ENCODE measurements at regions not wholly inside any gene's neighbourhood (a gene's known extent, or its start where the extent isn't known, plus 50 kb on each side); places are given as distances from the start of the nearest gene placed in this dataset.
A peak's percentile ranks its signal among the peaks of the same experiment; 100 is the strongest.

DNA sequence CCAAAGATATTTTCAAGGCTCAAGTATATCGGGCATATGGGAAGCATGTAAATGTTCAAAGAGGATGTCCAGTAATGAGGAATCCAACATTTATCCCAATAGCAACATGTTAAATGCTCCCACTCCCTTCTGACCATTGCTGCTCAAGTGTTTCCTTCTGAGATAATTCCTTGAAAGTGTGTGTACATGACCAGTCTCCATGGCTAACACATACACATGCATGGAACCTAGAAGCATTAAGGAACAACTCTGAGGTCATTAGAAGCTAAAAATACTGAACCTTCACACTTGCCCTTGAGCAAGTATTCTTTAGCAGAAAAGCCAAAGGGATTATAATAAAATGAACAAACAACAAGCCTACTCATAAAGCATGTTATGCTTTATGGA, 433.8 kb upstream of the TCF4 start:
- DNase-seq (ENCODE audit: low spot score): no peak

DNA sequence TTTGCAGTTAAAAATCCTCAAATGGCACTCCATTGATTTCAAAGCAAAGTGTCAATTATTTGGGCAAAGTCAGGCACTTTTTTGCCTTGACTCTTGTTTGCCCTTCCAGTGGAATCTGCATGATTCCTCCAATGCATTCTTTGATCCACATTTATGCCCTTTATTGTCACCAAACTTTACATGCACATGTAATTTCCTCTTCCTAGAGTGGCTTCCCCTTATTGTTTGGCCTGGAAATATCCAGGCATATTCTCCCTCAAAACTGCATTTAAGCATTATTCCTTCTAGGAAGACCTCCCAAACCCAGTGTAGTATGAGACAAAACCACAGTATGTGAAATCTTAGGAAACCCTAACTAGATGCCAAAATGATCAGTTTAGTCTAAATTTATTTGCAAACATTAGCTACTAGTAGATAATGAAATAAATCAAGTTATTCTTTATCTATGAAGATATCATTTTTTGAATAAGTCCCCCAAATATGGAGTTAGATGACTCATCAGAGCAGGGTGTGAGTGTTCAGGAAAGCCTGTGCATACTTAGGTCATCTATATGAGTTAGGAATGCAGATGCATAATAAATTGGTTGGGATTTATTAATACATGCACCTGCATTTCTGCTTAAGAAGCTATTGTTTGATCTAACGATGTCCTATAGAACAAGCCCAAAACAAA, 433.3 kb upstream of the TCF4 start:
- DNase-seq (ENCODE audit: low spot score): no peak

DNA sequence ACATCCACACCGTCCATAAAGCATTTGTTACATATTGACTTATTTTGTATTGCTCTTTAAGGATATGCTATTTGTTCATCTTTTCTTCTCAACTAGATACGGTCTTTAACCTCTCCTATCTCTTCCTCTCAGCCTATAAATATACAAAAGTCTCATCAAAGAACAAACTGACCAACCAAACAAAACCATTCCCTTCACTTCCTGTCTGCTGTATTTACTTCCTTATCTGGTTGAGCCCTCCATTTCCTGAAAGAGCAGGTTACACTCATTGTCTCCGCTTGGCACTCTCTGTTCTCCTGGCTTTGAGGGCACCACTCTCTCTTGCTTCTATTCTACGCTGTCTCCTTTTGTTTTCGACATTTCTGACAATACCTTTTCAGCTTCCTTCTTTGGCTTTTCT, 431.9 kb upstream of the TCF4 start:
- no peak for DNase-seq (ENCODE audit: low spot score)

DNA sequence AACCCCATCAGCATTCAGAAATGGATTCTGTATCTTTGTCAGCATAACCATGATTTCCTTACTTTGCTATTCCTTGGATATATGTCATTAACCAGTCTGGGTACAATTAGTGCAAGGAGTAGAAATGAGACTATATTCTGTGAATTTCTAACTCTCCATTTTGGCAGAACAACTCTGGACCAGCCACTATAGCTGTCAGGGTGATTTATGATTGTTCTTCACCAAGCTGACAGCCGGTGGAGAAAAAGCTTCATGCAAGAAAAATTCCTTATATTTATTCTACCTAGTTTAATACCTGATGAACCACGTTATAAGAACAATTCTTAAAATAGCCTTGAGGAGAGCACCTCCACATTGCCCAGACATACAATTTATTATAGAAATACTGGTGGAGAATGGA, 431.2 kb upstream of the TCF4 start:
- no peak for DNase-seq (ENCODE audit: low spot score)

DNA sequence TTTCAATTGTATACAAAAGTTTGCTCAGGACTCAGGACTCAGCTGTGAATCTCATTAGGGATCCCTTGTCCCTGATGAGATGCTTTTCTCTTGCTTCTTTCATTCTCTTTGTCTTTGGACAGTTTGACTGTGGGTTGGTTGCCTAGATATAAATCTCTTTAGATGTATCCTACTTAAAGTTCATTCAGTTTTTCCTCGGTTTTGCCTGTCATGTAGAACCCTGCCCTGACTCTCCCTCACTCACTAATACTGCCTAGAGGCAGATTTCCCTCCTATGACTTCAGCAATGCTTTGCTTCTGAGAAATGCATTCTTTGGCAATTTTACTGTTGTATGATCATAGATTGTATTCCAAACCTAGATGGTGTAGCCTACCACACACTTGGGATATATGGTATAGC, 421.4 kb upstream of the TCF4 start:
- DNase-seq (ENCODE audit: low spot score): no peak

DNA sequence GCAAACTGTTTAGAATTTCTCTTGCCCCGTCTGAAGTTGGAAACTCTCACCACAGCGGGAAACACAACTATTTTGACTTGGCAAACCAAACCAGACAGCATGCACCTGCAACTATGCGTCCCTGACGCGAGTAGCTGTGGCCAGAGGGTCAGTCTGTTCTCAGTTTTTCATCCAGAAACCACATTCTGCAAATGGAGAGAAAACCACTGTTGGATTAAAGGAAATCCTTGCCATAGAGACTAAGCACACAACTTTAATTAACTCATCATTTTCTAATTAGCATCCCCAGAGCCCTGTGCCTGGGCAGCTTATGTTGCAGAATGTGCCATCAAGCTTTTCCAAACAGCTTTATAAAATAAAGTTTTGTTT, 415.7 kb upstream of the TCF4 start:
- no peak for DNase-seq (ENCODE audit: low spot score)

DNA sequence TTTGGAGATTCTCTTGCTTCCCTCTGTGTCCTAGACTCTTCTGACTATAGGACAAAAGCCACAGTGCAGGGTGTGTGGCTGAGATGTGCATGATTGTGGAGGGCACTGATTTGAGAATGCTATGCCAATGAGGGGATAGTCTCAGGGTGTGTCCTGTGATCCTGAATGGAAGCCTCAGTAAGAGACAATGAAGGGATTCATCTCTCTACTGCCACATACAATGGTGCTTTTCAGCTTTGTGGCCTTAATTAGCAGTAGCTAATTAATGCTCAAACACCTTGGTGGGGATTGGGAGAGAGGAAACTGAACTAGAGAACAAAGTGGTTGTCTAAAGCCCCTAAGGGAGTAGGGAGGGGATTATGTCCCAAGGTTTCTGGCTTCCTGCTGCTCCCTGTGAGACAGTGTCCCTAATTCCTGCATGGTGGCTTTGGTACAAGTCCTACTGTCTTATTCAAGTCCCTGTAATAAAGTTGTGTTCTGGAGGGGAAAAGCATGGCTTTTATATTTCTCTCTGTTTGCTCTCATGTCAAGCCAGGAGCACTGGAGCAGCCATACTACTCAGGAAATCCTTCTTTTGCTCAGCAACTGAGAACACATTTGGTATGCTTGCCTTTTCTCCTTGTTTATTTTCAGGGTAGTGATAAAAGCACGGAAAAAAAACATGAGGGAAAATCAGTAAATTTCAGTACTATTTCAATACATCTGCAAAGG, 415.2 kb upstream of the TCF4 start:
- no peak for DNase-seq (ENCODE audit: low spot score)

DNA sequence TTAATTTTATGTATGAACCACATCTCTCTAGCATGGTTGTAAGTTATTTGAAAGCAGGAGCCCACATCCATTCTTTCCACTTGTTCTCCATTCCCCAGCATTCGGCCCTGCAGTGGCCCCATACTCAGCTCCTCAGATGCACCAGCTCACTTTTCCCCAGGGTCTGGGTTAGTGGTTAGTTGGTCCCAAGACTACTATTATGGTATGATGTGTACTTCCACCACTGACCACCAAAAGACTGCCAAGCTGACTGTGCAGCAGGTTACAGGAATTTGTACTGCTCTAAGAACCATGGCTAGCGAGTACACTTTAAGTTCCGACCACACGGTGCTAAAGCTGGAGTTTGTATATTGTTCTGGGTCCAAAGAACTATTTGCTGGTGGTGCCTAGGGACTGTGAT, 413.6 kb upstream of the TCF4 start:
- DNase-seq (ENCODE audit: low spot score): no peak

DNA sequence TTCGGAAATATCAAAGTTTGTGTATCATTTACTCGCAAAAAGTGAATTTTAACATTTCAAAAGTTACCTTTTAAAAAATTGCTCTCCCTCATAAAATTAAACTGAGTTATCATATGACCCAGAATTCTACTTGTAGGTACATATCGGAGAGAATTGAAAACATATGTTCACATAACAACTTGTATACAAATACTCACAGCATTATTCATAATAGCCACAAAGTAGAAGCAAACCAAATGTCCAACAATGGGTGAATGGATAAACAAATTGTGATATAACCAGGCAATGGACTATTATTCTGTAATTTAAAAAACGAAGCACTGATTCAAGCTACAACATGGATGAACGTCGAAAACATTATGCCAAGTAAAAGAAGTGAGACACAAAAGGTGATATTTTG, 412.0 kb upstream of the TCF4 start:
- DNase-seq (ENCODE audit: low spot score): no peak

DNA sequence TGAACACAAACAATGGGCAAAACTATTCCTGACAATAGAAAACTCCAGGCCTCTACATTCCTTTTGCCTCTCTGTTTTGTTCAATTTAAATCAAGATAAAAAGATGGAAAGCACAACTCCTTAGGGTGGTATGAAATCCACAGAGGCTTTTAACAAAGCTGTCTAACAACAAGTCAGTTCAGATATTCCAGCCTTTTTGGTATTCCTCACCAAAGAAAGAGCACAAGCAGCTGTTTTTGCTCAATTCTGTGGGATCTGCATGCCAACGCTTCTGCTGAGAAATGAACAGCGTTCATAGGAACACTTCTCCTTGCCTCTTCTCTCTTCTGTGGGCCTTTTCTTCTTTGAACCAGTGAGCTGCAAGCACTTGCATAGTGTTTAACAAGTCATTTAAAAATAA, 411.6 kb upstream of the TCF4 start:
- no peak for DNase-seq (ENCODE audit: low spot score)

DNA sequence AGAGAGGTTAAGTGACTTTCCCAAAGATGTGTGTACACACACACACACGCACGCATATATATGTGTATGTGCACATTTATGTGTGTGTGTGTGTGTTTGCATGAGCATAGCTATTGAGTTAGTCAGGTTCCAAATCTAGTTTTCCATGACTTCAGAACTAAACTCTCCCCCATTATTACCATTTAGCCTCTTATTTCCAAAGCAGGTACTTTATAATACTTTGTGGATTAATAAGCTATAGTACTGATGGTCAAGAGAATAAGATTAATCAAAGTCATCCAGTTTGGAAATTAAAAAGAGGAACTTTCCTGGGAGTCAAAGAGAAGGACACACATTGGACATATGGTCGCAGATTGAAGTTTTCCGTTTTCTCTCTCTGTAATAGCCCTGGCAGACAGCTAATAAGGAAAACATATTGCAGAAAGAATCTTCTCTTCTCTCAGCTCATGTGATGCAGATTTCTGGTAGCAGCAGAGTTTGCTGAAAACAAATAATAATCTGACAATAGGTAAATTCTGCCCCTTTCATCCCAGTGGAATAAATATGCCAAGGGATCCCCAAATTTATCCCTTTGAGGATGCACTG, 410.9 kb upstream of the TCF4 start:
- DNase-seq (ENCODE audit: low spot score): no peak

DNA sequence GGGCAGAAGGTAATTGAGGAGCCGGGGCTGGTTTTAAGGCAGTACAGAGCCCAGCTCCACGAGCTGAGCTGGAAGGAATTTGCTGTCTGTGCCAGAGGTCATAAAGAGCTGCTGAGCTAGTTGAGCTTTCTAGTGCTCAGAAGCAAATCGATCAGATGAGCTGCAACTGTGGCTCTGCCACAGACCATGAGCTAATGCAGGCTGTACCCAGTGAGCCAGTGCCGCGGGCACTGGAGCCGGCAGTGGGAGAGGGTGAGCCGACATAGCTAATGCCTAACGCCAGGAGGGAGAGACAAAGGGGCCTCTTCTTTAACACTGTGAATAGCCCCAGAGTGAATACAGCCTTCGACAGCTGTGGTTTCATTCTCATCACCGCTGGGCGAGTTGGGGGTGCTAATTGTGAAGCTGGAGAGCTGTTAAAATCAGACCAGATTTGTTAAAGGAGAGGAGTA, 410.1 kb upstream of the TCF4 start:
- peak; percentile 77 for DNase-seq (ENCODE audit: low spot score)

DNA sequence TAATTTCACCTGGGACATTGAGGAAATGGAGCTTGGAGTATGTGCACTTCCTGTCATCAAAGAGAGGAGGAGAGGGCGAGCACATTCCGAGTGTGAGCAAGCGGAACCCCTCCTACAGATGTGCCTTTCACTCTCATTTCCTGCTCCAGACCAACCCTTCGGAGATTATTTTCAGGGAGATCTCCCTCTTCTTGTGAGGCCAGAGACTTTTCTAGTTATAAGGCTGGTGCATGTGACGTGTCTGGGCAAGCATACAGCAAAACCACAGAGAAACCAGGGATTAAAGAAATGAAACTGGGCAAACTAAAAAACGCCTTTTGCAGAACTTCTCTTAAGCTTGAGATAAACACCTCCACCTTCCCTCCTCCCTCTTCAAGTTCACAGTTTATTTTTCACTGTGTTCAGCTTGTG, 409.2 kb upstream of the TCF4 start:
- DNase-seq (ENCODE audit: low spot score): no peak

DNA sequence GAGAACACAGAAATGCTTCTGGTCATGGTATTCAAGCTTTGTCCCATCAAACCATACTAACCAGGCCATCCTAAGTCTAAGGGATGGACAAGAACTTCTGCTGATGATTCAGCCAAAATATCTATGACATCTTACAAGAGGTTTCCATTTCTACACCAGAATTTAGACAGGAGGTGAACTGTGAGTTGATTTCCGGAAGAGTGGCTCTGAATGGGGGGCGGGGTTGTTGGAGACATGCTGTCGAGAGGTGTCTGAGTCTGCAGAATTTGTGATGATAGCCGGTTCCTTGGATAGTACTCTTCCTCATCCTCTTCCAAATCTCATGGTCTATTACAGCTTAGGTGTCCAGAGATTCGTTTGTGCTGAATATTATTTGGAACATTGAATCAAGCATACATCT, 408.7 kb upstream of the TCF4 start:
- no peak for DNase-seq (ENCODE audit: low spot score)

DNA sequence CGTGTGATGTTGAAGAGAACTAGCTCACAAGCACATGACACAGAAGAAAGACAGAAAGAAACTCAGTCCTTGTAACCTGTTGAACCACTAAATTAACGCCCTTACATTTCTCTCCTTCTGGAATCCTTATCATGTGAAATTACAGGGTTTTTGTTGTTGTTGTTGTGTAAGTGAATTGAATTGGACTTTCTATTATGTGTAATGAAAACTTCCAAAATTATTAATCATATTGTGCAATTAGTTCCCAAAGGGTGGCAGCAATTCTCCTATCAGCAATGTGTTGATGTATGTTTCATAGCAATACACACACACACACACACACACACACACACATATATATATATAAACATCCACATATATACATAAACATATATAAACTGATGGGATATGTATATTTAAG, 402.2 kb upstream of the TCF4 start:
- no peak for DNase-seq (ENCODE audit: low spot score)

DNA sequence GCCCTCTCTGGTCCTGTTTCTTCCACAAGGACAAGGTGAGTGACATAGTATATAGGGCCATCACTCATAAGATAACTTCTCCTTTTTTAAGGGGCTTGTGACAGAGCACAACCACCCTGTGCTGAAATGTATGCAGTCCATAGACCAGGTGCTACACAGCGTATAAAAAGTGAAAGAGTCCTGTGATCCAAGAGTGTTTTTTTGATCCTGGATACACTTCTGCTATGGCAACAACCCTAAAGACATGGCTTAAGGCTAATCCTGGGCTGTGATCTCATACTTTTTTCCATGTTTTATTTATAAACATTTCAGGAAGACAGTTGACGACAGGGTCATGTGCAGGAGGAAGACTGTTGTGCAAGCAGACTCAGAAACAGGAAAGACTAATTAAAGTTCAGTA, 400.5 kb upstream of the TCF4 start:
- no peak for DNase-seq (ENCODE audit: low spot score)

DNA sequence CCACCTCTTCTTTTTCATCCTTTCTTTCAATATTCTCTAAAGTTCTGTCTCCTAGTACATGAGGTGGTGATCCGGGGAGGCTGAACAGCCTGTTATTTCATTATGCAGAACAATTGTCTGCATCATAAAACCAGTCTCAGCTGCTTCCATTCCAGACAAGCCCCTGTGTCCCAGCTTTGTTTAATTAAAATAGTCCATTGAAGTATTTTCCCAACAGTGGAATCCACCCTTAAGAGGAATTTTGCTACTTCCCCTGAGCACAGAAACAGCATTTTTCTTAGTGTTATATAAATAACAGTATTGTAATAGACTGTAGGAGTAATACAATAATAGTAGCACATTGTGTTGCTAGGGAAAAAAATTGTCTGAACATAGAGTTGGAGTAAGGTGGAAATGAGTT, 395.4 kb upstream of the TCF4 start:
- no peak for DNase-seq (ENCODE audit: low spot score)

DNA sequence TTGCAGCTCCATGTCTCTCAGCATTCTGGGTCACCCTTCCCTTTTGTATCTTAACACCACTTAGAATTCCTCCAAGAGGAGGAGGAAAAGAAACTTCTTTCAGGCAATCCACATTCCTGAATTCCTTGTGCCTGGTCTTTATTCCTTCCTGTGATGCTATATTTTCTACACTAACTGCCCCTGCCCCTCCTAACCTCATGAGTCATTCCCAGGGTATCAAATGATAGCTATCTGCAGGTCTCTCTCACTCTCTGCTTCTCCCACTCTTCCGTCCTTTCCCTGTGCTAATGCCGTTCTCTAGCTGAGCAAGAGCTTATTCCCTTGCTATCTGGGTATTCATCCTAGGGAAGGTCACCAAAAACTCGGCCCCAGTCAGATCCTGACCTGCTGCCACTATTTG, 395.0 kb upstream of the TCF4 start:
- DNase-seq (ENCODE audit: low spot score): no peak

DNA sequence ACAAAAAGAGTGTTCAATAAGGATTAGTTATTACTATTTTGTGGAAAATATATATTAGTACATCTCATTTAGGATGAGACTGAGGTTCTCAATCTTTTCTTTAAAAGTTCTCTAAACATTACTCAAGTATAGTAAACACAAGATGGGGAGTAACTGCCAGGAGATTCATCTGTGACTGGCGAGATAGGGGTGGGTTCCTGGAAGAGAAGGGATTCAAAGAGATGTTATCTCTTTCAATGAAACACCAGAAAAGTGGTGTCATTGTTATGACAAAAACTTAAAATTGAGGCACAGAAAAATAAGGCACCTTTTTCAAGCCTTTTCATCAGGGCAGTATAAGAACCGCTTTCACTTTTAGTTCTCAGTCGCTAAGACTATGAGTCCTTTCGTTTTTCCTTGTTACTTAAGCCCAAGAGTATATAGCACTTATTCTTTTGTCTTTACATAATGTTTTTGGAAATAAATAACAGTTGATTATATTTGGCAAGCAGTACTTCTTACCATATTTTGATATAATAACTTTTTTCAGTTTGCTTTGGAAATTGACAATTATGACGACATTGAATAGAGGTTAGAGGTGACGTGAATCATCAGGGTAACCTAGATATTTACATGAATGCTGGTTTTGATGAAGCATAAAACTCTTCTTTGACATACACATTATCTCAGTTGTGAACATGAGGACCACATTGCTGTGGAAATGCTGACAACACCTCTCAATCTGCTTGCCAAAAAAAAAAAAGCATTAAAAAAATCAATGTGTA, 393.9 kb upstream of the TCF4 start:
- DNase-seq (ENCODE audit: low spot score): no peak

DNA sequence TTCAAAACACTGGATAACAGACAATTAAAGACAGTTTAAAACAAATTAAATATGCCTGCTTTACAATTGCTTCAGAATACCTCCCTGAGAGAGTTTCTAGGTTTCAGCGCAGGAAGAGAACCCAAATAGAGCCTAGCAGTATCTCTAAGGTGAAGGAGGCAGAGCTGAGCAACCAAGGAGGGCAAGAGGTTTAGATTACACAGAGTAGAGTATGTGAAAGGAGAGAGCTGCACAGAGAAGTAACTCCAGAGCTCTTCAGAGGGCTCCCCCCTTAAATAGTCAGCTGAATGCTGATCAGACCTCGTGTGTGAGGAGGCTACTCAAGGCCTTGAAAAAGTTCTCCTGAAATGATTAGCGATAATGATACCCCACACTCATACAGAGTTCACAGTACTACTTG, 386.5 kb upstream of the TCF4 start:
- no peak for DNase-seq (ENCODE audit: low spot score)

DNA sequence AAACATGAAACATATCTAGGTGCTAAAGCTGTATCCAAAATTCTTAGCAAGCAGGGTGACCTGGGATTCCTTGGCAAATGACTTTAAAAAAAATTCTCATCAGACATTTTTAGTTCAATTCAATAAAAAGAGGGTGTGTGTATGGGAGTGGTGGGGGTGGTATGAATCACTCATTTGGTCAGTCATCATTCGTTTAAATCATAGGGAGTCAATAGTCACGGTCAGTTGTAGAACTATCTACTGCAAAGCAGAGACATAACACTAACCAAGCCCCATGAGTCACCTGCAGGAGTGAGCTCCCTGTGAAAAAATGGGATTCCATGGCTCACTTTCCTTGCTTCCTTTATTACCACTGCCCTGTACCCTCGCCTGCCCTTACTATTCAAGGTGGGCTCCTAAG, 380.6 kb upstream of the TCF4 start:
- DNase-seq (ENCODE audit: low spot score): no peak

DNA sequence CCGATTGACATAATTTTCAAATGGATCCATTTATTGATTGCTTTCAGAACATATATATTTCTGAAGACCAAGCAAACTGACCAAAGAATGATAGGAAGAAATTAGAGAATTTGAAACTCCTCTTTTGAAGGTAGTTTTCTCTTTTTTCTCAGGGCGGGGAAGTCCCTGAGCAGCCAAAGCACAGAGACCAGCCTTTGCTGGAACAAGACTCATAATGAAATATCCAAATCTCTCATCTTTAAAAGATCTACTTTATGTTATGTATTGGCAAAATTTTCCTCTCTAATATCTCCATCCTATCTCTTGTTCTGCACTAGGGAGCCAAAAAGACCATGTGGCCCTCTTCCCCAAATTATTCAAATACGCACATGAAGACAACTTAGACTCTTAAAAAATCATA, 379.0 kb upstream of the TCF4 start:
- no peak for DNase-seq (ENCODE audit: low spot score)

DNA sequence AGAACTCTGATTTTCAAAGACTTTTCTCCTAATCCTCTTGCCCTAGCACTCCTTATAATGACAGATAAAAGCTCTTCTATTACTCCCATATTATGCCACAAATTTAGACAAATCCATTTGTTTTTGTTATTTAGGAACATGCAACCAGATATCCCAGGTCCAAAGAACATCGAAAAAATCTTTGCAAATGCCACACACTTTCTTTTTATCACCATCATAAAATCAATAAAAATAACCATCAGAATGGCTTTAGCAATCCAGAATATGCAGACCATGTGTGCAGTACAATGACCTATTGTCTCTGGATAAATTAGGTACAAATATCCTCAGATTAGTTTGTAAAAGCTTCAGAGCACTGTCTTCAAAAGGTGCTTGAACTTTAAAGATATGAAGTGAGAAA, 376.2 kb upstream of the TCF4 start:
- DNase-seq (ENCODE audit: low spot score): no peak
